ENCODE measurements at regions not wholly inside any gene's neighbourhood (a gene's known extent, or its start where the extent isn't known, plus 50 kb on each side); places are given as distances from the start of the nearest gene placed in this dataset.

GRCh38 chr13:37510441-37510840, 88.1 kb downstream of the POSTN start (continued):
- TF ChIP-seq BRF2 (IDR thresholded peaks at IDR 0.05; ENCODE audit: borderline replicate concordance, insufficient read depth, insufficient read length): no peak
- TF ChIP-seq PHB (CRISPR knock-in tag; IDR thresholded peaks at IDR 0.05): no peak
- no peak for TF ChIP-seq HNRNPL (IDR thresholded peaks at IDR 0.05; ENCODE audit: low read depth, low read length)

- POLR2A ChIA-PET: no interaction called here
- no peak for FAIRE-seq
- TF ChIP-seq KAT8 (IDR thresholded peaks at IDR 0.05; ENCODE audit: low read depth) (no peak), BCOR (IDR thresholded peaks at IDR 0.05) (no peak), CTCF (IDR thresholded peaks at IDR 0.05 in 2 of 3, conservative IDR thresholded peaks at IDR 0.05 in 1 of 3; ENCODE audit: insufficient read depth in 2 of 3, low read depth in 1 of 3, low read length in 3 of 3) (no peak), NFYB (IDR thresholded peaks at IDR 0.05; ENCODE audit: extremely low read depth, insufficient read length) (no peak), TEAD1 (CRISPR knock-in tag; IDR thresholded peaks at IDR 0.05) (no peak), TAF7 (tag; IDR thresholded peaks at IDR 0.05) (no peak), MYNN (IDR thresholded peaks at IDR 0.05) (no peak), MYNN (CRISPR knock-in tag; IDR thresholded peaks at IDR 0.05) (no peak), BRD4 (IDR thresholded peaks at IDR 0.05) (no peak), E2F4 (CRISPR knock-in tag; IDR thresholded peaks at IDR 0.05; ENCODE audit: low read depth) (no peak), XRCC3 (IDR thresholded peaks at IDR 0.05) (no peak), MTA2 (IDR thresholded peaks at IDR 0.05; ENCODE audit: low read depth) (no peak), CHCHD3 (CRISPR knock-in tag; IDR thresholded peaks at IDR 0.05) (no peak), ZNF586 (CRISPR knock-in tag; conservative IDR thresholded peaks at IDR 0.05) (no peak), CREM (IDR thresholded peaks at IDR 0.05; ENCODE audit: low read depth) (no peak), CBFA2T3 (IDR thresholded peaks at IDR 0.05) (no peak), U2AF2 (optimal IDR thresholded peaks at IDR 0.05; ENCODE audit: low read depth, low read length) (no peak), ZBTB1 (CRISPR knock-in tag; IDR thresholded peaks at IDR 0.05; ENCODE audit: borderline replicate concordance, low read depth) (no peak), ZNF76 (CRISPR knock-in tag; IDR thresholded peaks at IDR 0.05; ENCODE audit: borderline replicate concordance) (no peak)
Measured at GRCh38 chr13:37505531-37505930, 93.0 kb downstream of the POSTN start.

More at GRCh38 chr13:37505531-37505930, 93.0 kb downstream of the POSTN start:
- Histone ChIP-seq H3K9ac (ENCODE audit: insufficient read depth in 1 of 2, low read depth in 2 of 2, low read length in 2 of 2) (no peak overlapping the region), H3K4me3 (no peak overlapping the region), H3K9me3 (replicated peaks; ENCODE audit: control insufficient read depth, insufficient read depth, low read depth, low read length) (no peaks in the 10 kb centered on the region), H2AFZ (ENCODE audit: low read depth, low read length) (no peak overlapping the region), H4K20me1 (replicated peaks; ENCODE audit: control insufficient read depth, insufficient read depth, low read length) (no peaks in the 10 kb centered on the region), H3K4me2 (ENCODE audit: insufficient read depth, low read length) (no peak overlapping the region), H3K27me3 (ENCODE audit: control insufficient read depth in 2 of 2, insufficient read depth in 2 of 2, low read length in 2 of 2) (no peaks in the 10 kb centered on the region), H3K9me1 (ENCODE audit: control insufficient read depth, insufficient read depth, low read length) (no peaks in the 10 kb centered on the region), H3K79me2 (ENCODE audit: control insufficient read depth, insufficient read depth, low read length) (no peaks in the 10 kb centered on the region), H3K27ac (ENCODE audit: extremely low read depth, low read depth, low read length) (no peak overlapping the region), H3K36me3 (ENCODE audit: control insufficient read depth, insufficient read depth, low read length) (no peaks in the 10 kb centered on the region), H3K4me1 (replicated peaks in 1 of 2; ENCODE audit: control insufficient read depth in 2 of 2, insufficient read depth in 2 of 2, low read length in 2 of 2) (no peaks in the 10 kb centered on the region)
- peak in 1 of 4 experiments; percentile 0 for DNase-seq (ENCODE audit: extremely low read depth in 1 of 4, low spot score in 3 of 4)
- CTCF ChIA-PET (ENCODE audit: low intra/inter-chr PET ratio): no interaction called here
- no TSS peak for BruUV-seq (replicated peaks)
- ATAC-seq: no peak
- 0% methylated on average over 2 of the region's 3 CpGs for WGBS (ENCODE audit: insufficient coverage, low coverage, missing lambda C conversion rate)
- in situ Hi-C loops (cut with MboI) (no loop called here), intact Hi-C loops (cut with micrococcal nuclease) (no loop called here)
